GM18519 (cell line): ENCODE measurements at regions not wholly inside any gene's neighbourhood (a gene's known extent, or its start where the extent isn't known, plus 50 kb on each side); places are given as distances from the start of the nearest gene placed in this dataset.
"Not testable (repeated sequence)": the region's sequence is repeated elsewhere in the genome, so short reads cannot be mapped to it uniquely, and the experiment has no call there.

ENCODE experiments used
- ATAC-seq: cut with Tn5 transposase; IDR thresholded peaks from one replicate; pipeline ENCODE4 v1.9.1; 2021; ENCODE audit warnings: mild to moderate bottlenecking, moderate library complexity; ENCODE audit not compliant: unreplicated experiment, low FRiP score

DNA sequence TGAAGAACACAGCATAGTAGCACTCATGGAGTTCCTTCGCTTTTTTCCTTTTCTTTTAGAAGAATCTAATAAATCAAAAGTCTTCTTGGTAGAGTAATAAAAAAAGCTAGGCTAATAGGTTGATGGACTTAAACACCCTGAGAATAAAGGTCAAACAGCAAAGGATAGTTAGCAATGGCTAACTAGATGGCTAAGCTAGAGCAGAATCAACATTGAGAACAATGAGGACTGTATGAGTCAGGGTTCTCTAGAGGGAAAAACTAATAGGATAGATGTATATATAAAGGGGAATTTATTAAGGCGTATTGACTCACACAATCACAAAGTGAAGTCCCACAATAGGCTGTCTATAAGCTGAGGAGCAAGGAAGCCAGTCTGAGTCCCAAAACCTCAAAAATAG lies 550.9 kb downstream of the GLUD2 start:
- no peak for ATAC-seq

DNA sequence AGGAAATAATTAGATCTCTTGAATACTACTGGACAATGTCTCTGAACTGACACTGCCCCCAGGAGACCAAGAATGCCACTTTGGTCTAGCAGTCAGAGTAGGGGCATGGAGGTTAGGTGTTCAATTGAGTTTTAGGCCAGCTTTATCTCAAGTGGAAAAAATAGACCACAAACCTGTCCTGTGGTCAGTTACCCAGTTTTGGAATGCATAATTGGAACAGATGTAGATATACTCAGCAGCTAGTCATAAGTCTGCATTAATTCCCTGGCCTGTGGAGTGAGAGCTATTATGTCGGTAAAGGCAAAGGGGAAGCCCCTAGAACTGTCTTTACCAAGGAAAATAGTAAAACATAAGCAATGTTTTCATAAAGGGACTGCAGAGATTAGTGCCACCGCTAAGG lies 587.7 kb downstream of the GLUD2 start:
- ATAC-seq: no peak

- ATAC-seq: no peak
These were observed 592.4 kb downstream of the GLUD2 start for GRCh38 chrX:121639781-121640180.

GRCh38 chrX:121641560-121641959 lies 594.1 kb downstream of the GLUD2 start:
- ATAC-seq: no peak

- ATAC-seq: no peak
These were observed 595.0 kb downstream of the GLUD2 start for GRCh38 chrX:121642415-121642814.

DNA sequence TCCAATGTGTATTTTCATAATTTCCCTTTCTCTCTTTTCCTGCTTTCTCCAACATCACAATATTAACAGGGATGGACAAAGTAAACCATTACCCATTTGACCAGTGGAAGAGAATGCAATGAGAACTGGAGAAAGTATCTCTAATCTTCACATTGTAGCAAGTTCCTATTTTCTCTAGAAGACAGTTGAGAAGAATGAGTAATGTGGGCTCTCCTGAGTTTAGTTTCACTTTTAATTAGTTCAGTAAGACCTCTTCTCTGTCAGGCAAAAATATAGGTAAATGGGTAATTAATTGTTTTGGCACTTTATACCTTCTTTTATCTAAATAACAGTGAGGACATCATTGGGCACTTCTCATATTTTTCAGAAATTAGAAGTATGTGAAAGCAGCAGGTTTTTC lies 602.0 kb downstream of the GLUD2 start:
- no peak for ATAC-seq

DNA sequence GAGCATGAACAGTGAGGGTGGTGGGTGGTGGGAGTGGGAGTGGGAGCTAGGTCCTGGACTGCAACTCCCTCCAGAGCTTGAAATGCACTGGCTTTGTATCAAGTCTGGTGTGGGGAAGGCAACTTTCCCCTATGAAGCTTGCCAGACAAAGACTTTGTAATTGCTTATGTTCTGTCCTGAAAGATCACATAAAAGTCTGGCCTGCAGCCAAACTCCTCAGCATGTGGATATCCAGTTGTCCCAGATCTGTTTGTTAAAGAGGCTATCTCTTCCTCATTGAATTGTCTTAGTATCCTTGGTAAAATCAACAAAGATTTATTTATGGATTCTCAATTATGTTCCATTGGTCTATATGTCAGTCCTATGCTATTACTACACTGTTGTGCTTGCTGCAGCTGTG lies 607.9 kb downstream of the GLUD2 start:
- ATAC-seq: no peak

DNA sequence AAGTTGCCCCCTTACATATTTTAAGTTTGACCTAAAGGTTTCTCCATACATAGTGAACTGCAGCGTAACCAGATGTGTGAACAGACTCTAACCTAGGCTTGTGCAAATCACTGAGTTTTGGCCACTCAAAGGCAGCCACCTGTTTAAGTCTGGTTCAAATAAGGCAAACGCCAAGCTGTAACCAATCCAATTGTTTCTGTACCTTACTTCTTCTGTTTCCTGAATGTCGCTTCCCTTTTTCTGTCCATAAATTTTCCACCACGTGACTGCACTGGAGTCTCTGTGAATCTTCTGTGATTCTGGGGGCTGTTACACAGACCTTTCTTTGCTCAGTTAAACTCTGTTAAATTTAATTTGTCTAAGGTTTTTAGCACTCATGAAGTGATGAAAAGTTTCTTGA lies 618.8 kb downstream of the GLUD2 start:
- no peak for ATAC-seq

GRCh38 chrX:121671649-121672048 lies 624.2 kb downstream of the GLUD2 start:
- ATAC-seq: peak; percentile 96

GRCh38 chrX:121709236-121709635 lies 661.8 kb downstream of the GLUD2 start:
- not testable (repeated sequence) for ATAC-seq

- ATAC-seq: no peak
These were observed 686.1 kb downstream of the GLUD2 start for GRCh38 chrX:121733514-121733913.

DNA sequence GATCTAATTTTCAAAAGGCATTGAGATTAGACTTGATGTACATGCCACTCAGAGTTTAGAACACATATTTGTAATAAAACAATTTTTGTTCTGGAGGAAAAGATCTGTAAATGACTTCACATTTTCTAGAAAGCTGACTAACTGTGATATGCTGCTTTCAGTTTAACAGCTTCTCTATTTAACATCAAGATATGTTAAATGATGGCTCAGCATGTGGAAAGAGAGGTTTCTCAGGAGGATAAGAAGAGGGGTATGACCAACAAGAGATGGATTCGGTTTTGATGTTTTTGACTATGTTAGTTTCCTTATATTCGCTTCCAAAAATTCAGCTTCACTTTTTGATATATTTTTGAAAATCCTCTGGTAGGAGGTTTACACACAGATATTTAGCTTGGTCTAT lies 698.7 kb downstream of the GLUD2 start:
- ATAC-seq: no peak

GRCh38 chrX:121753602-121754001 lies 706.2 kb downstream of the GLUD2 start:
- not testable (repeated sequence) for ATAC-seq

GRCh38 chrX:121754301-121754700 lies 706.9 kb downstream of the GLUD2 start:
- ATAC-seq: no peak

- no peak for ATAC-seq
These were observed 708.1 kb downstream of the GLUD2 start for GRCh38 chrX:121755541-121755940.

DNA sequence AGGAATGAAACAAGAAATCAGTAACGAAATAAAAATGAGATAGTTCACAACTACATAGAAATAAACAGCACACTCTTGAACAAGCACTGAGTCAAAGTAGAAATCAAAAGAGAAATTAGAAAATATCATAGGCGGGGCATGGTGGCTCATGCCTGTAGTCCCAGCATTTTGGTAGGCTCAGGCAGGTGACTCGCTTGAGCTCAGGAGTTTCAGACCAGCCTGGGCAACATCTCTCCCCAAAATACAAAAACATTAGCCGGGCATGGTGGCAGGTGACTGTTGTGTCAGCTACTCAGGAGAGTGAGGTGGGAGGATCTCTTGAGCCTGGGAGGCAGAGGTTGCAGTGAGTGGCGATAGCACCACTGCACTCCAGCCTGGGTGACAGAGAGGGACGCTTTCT lies 714.4 kb downstream of the GLUD2 start:
- ATAC-seq: no peak

DNA sequence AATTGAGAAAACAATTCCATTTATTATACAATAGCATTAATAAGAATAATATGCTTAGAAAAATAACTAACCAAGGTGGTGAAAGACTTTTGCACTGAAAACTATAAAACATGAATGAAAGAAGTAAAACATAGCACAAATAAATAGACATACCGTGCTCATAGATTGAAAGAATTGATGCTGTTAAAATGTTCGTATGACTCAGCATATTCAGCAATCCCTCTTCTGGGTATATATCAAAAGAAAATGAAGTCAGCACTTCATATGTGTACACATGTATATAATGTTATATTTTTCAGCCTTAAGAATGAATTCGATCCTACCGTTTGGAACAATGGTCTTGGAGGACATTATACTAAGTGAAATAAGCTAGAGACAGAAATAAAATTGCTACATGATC lies 716.3 kb downstream of the GLUD2 start:
- no peak for ATAC-seq

- ATAC-seq: not testable (repeated sequence)
These were observed 720.8 kb downstream of the GLUD2 start for GRCh38 chrX:121768210-121768609.

DNA sequence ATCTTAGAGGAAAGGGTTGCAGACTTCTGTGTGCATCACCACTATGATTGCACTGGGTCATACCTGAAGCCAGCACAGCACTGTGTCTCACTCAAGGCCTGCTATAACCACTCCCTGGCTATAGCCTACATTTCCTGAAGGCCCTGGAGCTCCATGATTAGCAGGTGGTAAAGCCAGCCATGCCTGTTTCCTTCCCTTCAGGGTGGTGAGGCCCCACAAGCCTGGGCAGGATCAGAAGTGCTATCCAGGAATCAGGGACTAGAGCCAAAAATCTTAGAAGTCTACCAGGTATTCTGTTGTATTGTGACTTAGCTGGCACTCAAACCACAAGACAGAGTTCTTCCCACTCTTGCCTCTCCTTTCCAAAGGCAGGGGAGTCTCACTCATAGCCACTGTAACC lies 734.6 kb downstream of the GLUD2 start:
- no peak for ATAC-seq

DNA sequence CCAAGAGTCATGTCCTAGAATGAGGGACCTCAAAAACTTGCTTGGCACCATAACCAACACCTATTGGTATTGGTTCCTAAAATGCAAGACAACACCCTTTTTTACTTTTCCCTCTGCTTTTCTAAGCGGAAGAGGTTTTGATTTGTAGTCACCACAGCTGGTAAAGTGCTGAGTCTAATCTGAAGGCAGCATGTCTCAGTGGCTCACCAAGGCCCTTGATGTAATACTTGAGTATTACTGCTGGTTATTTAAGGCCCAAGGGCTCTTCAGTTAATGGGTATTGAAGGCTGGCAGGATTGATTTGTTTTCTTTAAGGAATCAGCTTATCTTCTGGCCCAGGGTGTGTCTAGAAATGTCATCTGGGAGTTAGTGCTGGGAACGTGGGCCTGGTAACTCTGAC lies 735.1 kb downstream of the GLUD2 start:
- ATAC-seq: no peak

GRCh38 chrX:121782976-121783375 lies 735.6 kb downstream of the GLUD2 start:
- ATAC-seq: no peak

GRCh38 chrX:121802881-121803412 lies 755.5 kb downstream of the GLUD2 start:
- ATAC-seq: no peak

- no peak for ATAC-seq
These were observed 776.0 kb downstream of the GLUD2 start for GRCh38 chrX:121823406-121823805.
